IMR-90 (cell line): ENCODE measurements at regions not wholly inside any gene's neighbourhood (a gene's known extent, or its start where the extent isn't known, plus 50 kb on each side); places are given as distances from the start of the nearest gene placed in this dataset.

Experiments
- ATAC-seq: fragments of 200-7000 bp; cut with Tn5 transposase; 2 replicates; pipeline ENCODE4 v1.9.1; 2020; ENCODE audit warnings: low read depth, mild to moderate bottlenecking, moderate library complexity
- BruUV-seq: library from RNA; stranded (reverse); fragments of 400-500 nt; replicated peaks from 2 replicates; lab custom pipeline; 2021; lab: Mats Ljungman, UMichigan
- CTCF ChIA-PET: fragments of 300-600 bp; formaldehyde crosslinking; extraction: SDS; loops from one replicate; lab custom pipeline; 2021; ENCODE audit warnings: antibody characterized with exemption; lab: Yijun Ruan, JAX
- POLR2A ChIA-PET: fragments of 300-600 bp; sonication (Branson Sonifier 250); formaldehyde crosslinking; loops from one replicate; lab custom pipeline; 2022; ENCODE audit warnings: antibody characterized with exemption; ENCODE audit not compliant: unreplicated experiment; lab: Charles Lee
- DNase-seq: peaks from one replicate; pipeline ENCODE4 v3.0.0; 2013
- H2AFZ ChIP-seq: replicated peaks from 2 replicates; pipeline ENCODE3; 2013; ENCODE audit warnings: low read length, mild to moderate bottlenecking; ENCODE audit not compliant: poor library complexity
- H2AK5ac ChIP-seq: 2 replicates; pipeline ENCODE4 v1.6.1; 2013; ENCODE audit warnings: low read depth, low read length, inconsistent platforms
- H2AK9ac ChIP-seq: replicated peaks from 2 replicates; pipeline ENCODE3; 2013; ENCODE audit warnings: mild to moderate bottlenecking, low read depth, low read length, moderate library complexity; ENCODE audit not compliant: poor library complexity
- H2BK120ac ChIP-seq: 2 replicates; pipeline ENCODE4 v1.6.1; 2013; ENCODE audit warnings: low read depth, low read length, inconsistent platforms
- H2BK15ac ChIP-seq: 3 replicates; pipeline ENCODE4 v1.6.1; 2013; ENCODE audit warnings: low read depth, low read length, inconsistent platforms
- H2BK20ac ChIP-seq: 2 replicates; pipeline ENCODE4 v1.6.1; 2013; ENCODE audit warnings: low read depth, mild to moderate bottlenecking, inconsistent platforms, low read length, moderate library complexity
- H2BK5ac ChIP-seq: 2 replicates; pipeline ENCODE4 v1.6.1; 2013; ENCODE audit warnings: mild to moderate bottlenecking, low read depth, low read length, inconsistent platforms; ENCODE audit not compliant: poor library complexity, severe bottlenecking
- H3K14ac ChIP-seq: replicated peaks from 2 replicates; pipeline ENCODE4 v1.6.1; 2013; ENCODE audit warnings: low read depth, low read length, inconsistent platforms
- H3K18ac ChIP-seq: 2 replicates; pipeline ENCODE4 v1.6.1; 2013; ENCODE audit warnings: low read depth, low read length, control low read depth
- H3K23ac ChIP-seq: 2 replicates; pipeline ENCODE4 v1.6.1; 2013; ENCODE audit warnings: low read depth, low read length, inconsistent platforms
- H3K27ac ChIP-seq: 2 replicates; pipeline ENCODE4 v1.5.1; 2013; ENCODE audit warnings: mild to moderate bottlenecking, control low read depth, low read length; ENCODE audit not compliant: insufficient read depth
- H3K27me3 ChIP-seq: 2 replicates; pipeline ENCODE4 v1.6.1; 2013; ENCODE audit warnings: low read length; ENCODE audit not compliant: control insufficient read depth, insufficient read depth
- H3K36me3 ChIP-seq: 2 replicates; pipeline ENCODE4 v1.6.1; 2013; ENCODE audit warnings: low read length, mixed read lengths; ENCODE audit not compliant: control insufficient read depth, insufficient read depth
- H3K4ac ChIP-seq: 2 replicates; pipeline ENCODE4 v1.6.1; 2013; ENCODE audit warnings: low read depth, low read length, inconsistent platforms
- H3K4me1 ChIP-seq: 2 replicates; pipeline ENCODE4 v1.6.1; 2013; ENCODE audit warnings: low read length, mixed read lengths; ENCODE audit not compliant: control insufficient read depth, insufficient read depth
- H3K4me2 ChIP-seq: 2 replicates; pipeline ENCODE4 v1.6.1; 2013; ENCODE audit warnings: low read depth, mild to moderate bottlenecking, control low read depth, low read length, moderate library complexity
- H3K4me3 ChIP-seq: 2 replicates; pipeline ENCODE4 v1.5.1; 2013; ENCODE audit warnings: low read depth, mild to moderate bottlenecking, control low read depth, low read length, moderate library complexity; ENCODE audit not compliant: insufficient read depth
- H3K56ac ChIP-seq: 2 replicates; pipeline ENCODE4 v1.6.1; 2013; ENCODE audit warnings: low read length, inconsistent platforms; ENCODE audit not compliant: insufficient read depth; ENCODE audit errors: extremely low read depth
- H3K79me1 ChIP-seq, 2 experiments: 2 replicates each; pipeline ENCODE4 v1.6.1; 2013; ENCODE audit warnings: low read length in 2 of 2, inconsistent platforms in 1 of 2, low read depth in 1 of 2
- H3K9ac ChIP-seq: 2 replicates; pipeline ENCODE4 v1.6.1; 2013; ENCODE audit warnings: low read depth, low read length, control low read depth
- H3K9me1 ChIP-seq: 2 replicates; pipeline ENCODE4 v1.6.1; 2013; ENCODE audit warnings: low read length, inconsistent platforms; ENCODE audit not compliant: insufficient read depth
- H3K9me3 ChIP-seq: 2 replicates; pipeline ENCODE4 v1.6.1; 2013; ENCODE audit warnings: low read length; ENCODE audit not compliant: control insufficient read depth, insufficient read depth
- H4K20me1 ChIP-seq: 2 replicates; pipeline ENCODE4 v1.6.1; 2013; ENCODE audit warnings: low read length, inconsistent platforms; ENCODE audit not compliant: insufficient read depth
- H4K5ac ChIP-seq: 2 replicates; pipeline ENCODE4 v1.6.1; 2013; ENCODE audit warnings: mild to moderate bottlenecking, low read depth, low read length, control low read depth
- H4K8ac ChIP-seq, 2 experiments: 2 replicates each; pipeline ENCODE4 v1.6.1; 2013; ENCODE audit warnings: low read depth in 2 of 2, low read length in 2 of 2, control low read depth in 1 of 2, inconsistent platforms in 1 of 2
- H4K91ac ChIP-seq: 2 replicates; pipeline ENCODE4 v1.6.1; 2013; ENCODE audit warnings: low read depth, low read length, inconsistent platforms; ENCODE audit not compliant: insufficient read depth
- FOS ChIP-seq: fragments of 150-350 bp; IDR thresholded peaks from 2 replicates; pipeline ENCODE4 v1.6.1; 2016; ENCODE audit warnings: low read depth, low read length
- MAZ ChIP-seq: IDR thresholded peaks from 2 replicates; pipeline ENCODE4 v1.6.1; 2012; ENCODE audit warnings: low read depth, mild to moderate bottlenecking, low read length, improper control_type of control experiment, moderate library complexity, borderline replicate concordance
- RFX5 ChIP-seq: IDR thresholded peaks from 2 replicates; pipeline ENCODE4 v1.8.0; 2012; ENCODE audit warnings: low read depth, mild to moderate bottlenecking, low read length, moderate library complexity
- WGBS, 2 experiments: methylation state at CpG; one replicate each; pipeline versions ENCODE4 v1.1.5 to v1.1.7; 2013; ENCODE audit warnings: missing lambda C conversion rate in 2 of 2; ENCODE audit not compliant: insufficient read length in 1 of 2; ENCODE audit errors: extremely low coverage in 2 of 2; 5-methylcytosine and 5-hydroxymethylcytosine counted together
- dilution Hi-C: fragments of 300-500 bp; cut with HindIII; formaldehyde crosslinking; loops from one replicate; pipeline ENCODE4 v1.14.3; 2018; ENCODE audit warnings: low sequenced_read_pairs; ENCODE audit not compliant: unreplicated experiment
- in situ Hi-C: fragments of 300-500 bp; cut with MboI; formaldehyde crosslinking; loops from 3 replicates; pipeline ENCODE4 v1.14.3; 2019; ENCODE audit warnings: low sequenced_read_pairs, inconsistent platforms, mixed read lengths
- intact Hi-C: fragments of 100-400 bp; cut with micrococcal nuclease; formaldehyde crosslinking; loops from 2 replicates; pipeline ENCODE4 v1.10.0; 2022

DNA sequence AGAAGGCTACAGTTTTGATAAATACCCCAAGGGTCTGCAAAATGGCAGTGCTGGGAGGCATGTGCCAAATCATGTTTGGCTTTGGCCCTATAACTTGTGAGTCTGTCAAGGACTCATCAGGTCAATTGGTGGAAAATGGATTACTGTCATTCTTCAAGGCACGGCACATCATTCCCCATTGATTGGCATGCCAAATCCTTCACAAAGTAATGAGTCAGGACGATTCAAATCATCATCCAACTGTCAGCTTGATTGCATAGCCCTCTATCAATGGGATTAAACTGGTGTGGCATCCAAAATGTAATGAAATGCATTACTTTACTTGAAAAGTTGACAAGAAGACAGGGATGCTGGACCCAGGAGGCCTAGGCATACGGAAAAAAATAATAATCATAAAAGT is 441.6 kb upstream of the PIK3C3 start:
- no peaks in the 10 kb centered on the region for H3K27me3 ChIP-seq
- H3K23ac ChIP-seq, result no peak overlapping the region
- H2BK120ac ChIP-seq, result no peak overlapping the region
- no peak overlapping the region for H2BK5ac ChIP-seq
- no peaks in the 10 kb centered on the region for H3K9me3 ChIP-seq
- H4K5ac ChIP-seq, result no peak overlapping the region
- ChIA-PET POLR2A (no interaction called here), CTCF (no interaction called here)
- no peaks in the 10 kb centered on the region for H4K20me1 ChIP-seq
- no peak overlapping the region for H3K4me2 ChIP-seq
- H2BK15ac ChIP-seq, result no peak overlapping the region
- H2AFZ ChIP-seq, result no peak overlapping the region
- no peaks in the 10 kb centered on the region for H3K79me1 ChIP-seq
- no peak overlapping the region for H3K4ac ChIP-seq
- no peak overlapping the region for H3K56ac ChIP-seq
- no peak overlapping the region for H2AK5ac ChIP-seq
- dilution Hi-C loops, result no loop called here
- H3K14ac ChIP-seq, result no peak overlapping the region
- no peaks in the 10 kb centered on the region for H3K4me1 ChIP-seq
- H3K9ac ChIP-seq, result no peak overlapping the region
- no peak overlapping the region for H4K91ac ChIP-seq
- H3K27ac ChIP-seq, result no peak overlapping the region
- no peak overlapping the region for H4K8ac ChIP-seq
- no peak for TF ChIP-seq MAZ
- no peak for TF ChIP-seq RFX5
- no peak for TF ChIP-seq FOS
- in situ Hi-C loops, result no loop called here
- H3K18ac ChIP-seq, result no peak overlapping the region
- H2BK20ac ChIP-seq, result no peak overlapping the region
- no peak overlapping the region for H2AK9ac ChIP-seq
- DNase-seq (no peak), ATAC-seq (no peak)
- H3K4me3 ChIP-seq, result no peak overlapping the region
- intact Hi-C loops, result no loop called here
- no peaks in the 10 kb centered on the region for H3K9me1 ChIP-seq
- H3K36me3 ChIP-seq, result no peaks in the 10 kb centered on the region
- WGBS, 2 experiments, result no CpG with 5 or more reads among the region's 3 CpGs
- BruUV-seq, result no TSS peak
